ENCODE measurements at regions not wholly inside any gene's neighbourhood (a gene's known extent, or its start where the extent isn't known, plus 50 kb on each side); places are given as distances from the start of the nearest gene placed in this dataset.
"Not testable (repeated sequence)": the region's sequence is repeated elsewhere in the genome, so short reads cannot be mapped to it uniquely, and the experiment has no call there.

GRCh38 chr12:34606749-34607519 is 584.6 kb downstream of the ALG10 start:
- DNase-seq (ENCODE audit: low read depth), result no peak

- DNase-seq (ENCODE audit: low read depth), result no peak
These were observed 585.4 kb downstream of the ALG10 start for GRCh38 chr12:34607520-34608195.

GRCh38 chr12:34613988-34614387 is 591.7 kb downstream of the ALG10 start:
- not testable (repeated sequence) for DNase-seq (ENCODE audit: low read depth)

GRCh38 chr12:34625116-34625515 is 602.8 kb downstream of the ALG10 start:
- DNase-seq (ENCODE audit: low read depth), result peak; percentile 1

- DNase-seq (ENCODE audit: low read depth), result no peak
These were observed 604.3 kb downstream of the ALG10 start for GRCh38 chr12:34626363-34627157.
